ENCODE measurements at regions not wholly inside any gene's neighbourhood (a gene's known extent, or its start where the extent isn't known, plus 50 kb on each side); places are given as distances from the start of the nearest gene placed in this dataset.

GRCh38 chr4:81609844-81610243 is 138.1 kb upstream of the RASGEF1B start:
- ATAC-seq (no peak), DNase-seq (no peak)
- Mint-ChIP-seq H3K9me3 (ENCODE audit: low read depth) (no peaks in the 10 kb centered on the region), H3K27ac (no peak overlapping the region), H3K36me3 (ENCODE audit: low read depth) (no peaks in the 10 kb centered on the region), H3K4me3 (no peak overlapping the region), H3K27me3 (no peaks in the 10 kb centered on the region), H3K4me1 (peaks cover 6% of the 10 kb centered on the region)
- intact Hi-C loops (cut with DNase I, micrococcal nuclease) = no loop called here
- CTCF ChIA-PET = no interaction called here
- POLR2A ChIA-PET = no interaction called here

GRCh38 chr4:81607950-81608349 is 136.2 kb upstream of the RASGEF1B start:
- ChIA-PET CTCF (interaction anchor here (1.3 kb wide), 1 partner anchor 44 kb away, joined by 3 read pairs; no protein-coding TSS in a partner anchor), POLR2A (no interaction called here)
- Mint-ChIP-seq H3K27ac (no peak overlapping the region), H3K4me3 (no peak overlapping the region), H3K9me3 (ENCODE audit: low read depth) (no peaks in the 10 kb centered on the region), H3K36me3 (ENCODE audit: low read depth) (no peaks in the 10 kb centered on the region), H3K4me1 (peaks cover 6% of the 10 kb centered on the region), H3K27me3 (no peaks in the 10 kb centered on the region)
- no peak for DNase-seq
- ATAC-seq = peak; percentile 39
- intact Hi-C loops (cut with DNase I, micrococcal nuclease) = no loop called here

GRCh38 chr4:81606801-81607501 is 135.2 kb upstream of the RASGEF1B start:
- Mint-ChIP-seq H3K27me3 (no peaks in the 10 kb centered on the region), H3K4me1 (peaks cover 6% of the 10 kb centered on the region), H3K4me3 (no peak overlapping the region), H3K36me3 (ENCODE audit: low read depth) (no peaks in the 10 kb centered on the region), H3K9me3 (ENCODE audit: low read depth) (no peaks in the 10 kb centered on the region), H3K27ac (peak overlapping the region; percentile 14)
- ATAC-seq (no peak), DNase-seq (no peak)
- CTCF ChIA-PET = no interaction called here
- POLR2A ChIA-PET = no interaction called here
- intact Hi-C loops (cut with DNase I, micrococcal nuclease) = no loop called here

- H3K9me3 Mint-ChIP-seq (ENCODE audit: low read depth) = no peaks in the 10 kb centered on the region
- no peak overlapping the region for H3K27ac Mint-ChIP-seq
- POLR2A ChIA-PET = no interaction called here
- ATAC-seq = no peak
- DNase-seq = no peak
- peaks cover 6% of the 10 kb centered on the region for H3K4me1 Mint-ChIP-seq
- CTCF ChIA-PET = no interaction called here
- intact Hi-C loops (cut with DNase I, micrococcal nuclease) = no loop called here
- no peaks in the 10 kb centered on the region for H3K27me3 Mint-ChIP-seq
- H3K4me3 Mint-ChIP-seq = no peak overlapping the region
- H3K36me3 Mint-ChIP-seq (ENCODE audit: low read depth) = no peaks in the 10 kb centered on the region
These were observed 134.5 kb upstream of the RASGEF1B start for GRCh38 chr4:81606166-81606565.

GRCh38 chr4:81605271-81605670 is 133.6 kb upstream of the RASGEF1B start:
- DNase-seq = no peak
- H3K27me3 Mint-ChIP-seq = no peaks in the 10 kb centered on the region
- H3K27ac Mint-ChIP-seq = no peak overlapping the region
- no peak for ATAC-seq
- no peak overlapping the region for H3K4me3 Mint-ChIP-seq
- H3K36me3 Mint-ChIP-seq (ENCODE audit: low read depth) = no peaks in the 10 kb centered on the region
- intact Hi-C loops (cut with DNase I, micrococcal nuclease) = no loop called here
- ChIA-PET POLR2A (no interaction called here), CTCF (interaction anchor here (0.7 kb wide), 1 partner anchor 47 kb away, joined by 4 read pairs; no protein-coding TSS in a partner anchor)
- peaks cover 6% of the 10 kb centered on the region for H3K4me1 Mint-ChIP-seq
- no peaks in the 10 kb centered on the region for H3K9me3 Mint-ChIP-seq (ENCODE audit: low read depth)

GRCh38 chr4:81604683-81605218 is 133.0 kb upstream of the RASGEF1B start:
- Mint-ChIP-seq H3K4me1 (peaks cover 6% of the 10 kb centered on the region), H3K36me3 (ENCODE audit: low read depth) (no peaks in the 10 kb centered on the region), H3K4me3 (no peak overlapping the region), H3K9me3 (ENCODE audit: low read depth) (no peaks in the 10 kb centered on the region), H3K27me3 (peaks cover 2% of the 10 kb centered on the region), H3K27ac (no peak overlapping the region)
- DNase-seq (no peak), ATAC-seq (no peak)
- CTCF ChIA-PET = interaction anchor here (0.7 kb wide), 1 partner anchor 47 kb away, joined by 4 read pairs; no protein-coding TSS in a partner anchor
- POLR2A ChIA-PET = no interaction called here
- intact Hi-C loops (cut with DNase I, micrococcal nuclease) = no loop called here

- H3K36me3 Mint-ChIP-seq (ENCODE audit: low read depth) = no peaks in the 10 kb centered on the region
- H3K27ac Mint-ChIP-seq = no peak overlapping the region
- CTCF ChIA-PET = no interaction called here
- H3K4me1 Mint-ChIP-seq = peaks cover 6% of the 10 kb centered on the region
- peaks cover 2% of the 10 kb centered on the region for H3K27me3 Mint-ChIP-seq
- POLR2A ChIA-PET = no interaction called here
- ATAC-seq = no peak
- intact Hi-C loops (cut with DNase I, micrococcal nuclease) = no loop called here
- no peaks in the 10 kb centered on the region for H3K9me3 Mint-ChIP-seq (ENCODE audit: low read depth)
- DNase-seq = no peak
- no peak overlapping the region for H3K4me3 Mint-ChIP-seq
These were observed 131.1 kb upstream of the RASGEF1B start for GRCh38 chr4:81602854-81603253.

GRCh38 chr4:81601358-81601694 is 129.6 kb upstream of the RASGEF1B start:
- CTCF ChIA-PET = no interaction called here
- no peak for ATAC-seq
- H3K27me3 Mint-ChIP-seq = peaks cover 2% of the 10 kb centered on the region
- intact Hi-C loops (cut with DNase I, micrococcal nuclease) = no loop called here
- H3K27ac Mint-ChIP-seq = no peak overlapping the region
- DNase-seq = no peak
- H3K4me3 Mint-ChIP-seq = no peak overlapping the region
- no peaks in the 10 kb centered on the region for H3K4me1 Mint-ChIP-seq
- POLR2A ChIA-PET = no interaction called here
- no peaks in the 10 kb centered on the region for H3K9me3 Mint-ChIP-seq (ENCODE audit: low read depth)
- H3K36me3 Mint-ChIP-seq (ENCODE audit: low read depth) = no peaks in the 10 kb centered on the region

- H3K27me3 Mint-ChIP-seq = peaks cover 2% of the 10 kb centered on the region
- intact Hi-C loops (cut with DNase I, micrococcal nuclease) = no loop called here
- H3K4me1 Mint-ChIP-seq = peaks cover 4% of the 10 kb centered on the region
- DNase-seq = no peak
- H3K27ac Mint-ChIP-seq = no peak overlapping the region
- CTCF ChIA-PET = no interaction called here
- H3K9me3 Mint-ChIP-seq (ENCODE audit: low read depth) = no peaks in the 10 kb centered on the region
- H3K36me3 Mint-ChIP-seq (ENCODE audit: low read depth) = no peaks in the 10 kb centered on the region
- ATAC-seq = no peak
- H3K4me3 Mint-ChIP-seq = no peak overlapping the region
- POLR2A ChIA-PET = no interaction called here
These were observed 129.0 kb upstream of the RASGEF1B start for GRCh38 chr4:81600520-81601357.

- no peak overlapping the region for H3K4me3 Mint-ChIP-seq
- H3K27ac Mint-ChIP-seq = no peak overlapping the region
- peaks cover 2% of the 10 kb centered on the region for H3K27me3 Mint-ChIP-seq
- DNase-seq = no peak
- no peaks in the 10 kb centered on the region for H3K36me3 Mint-ChIP-seq (ENCODE audit: low read depth)
- H3K9me3 Mint-ChIP-seq (ENCODE audit: low read depth) = no peaks in the 10 kb centered on the region
- ATAC-seq = no peak
- intact Hi-C loops (cut with DNase I, micrococcal nuclease) = no loop called here
- ChIA-PET CTCF (no interaction called here), POLR2A (no interaction called here)
- peaks cover 5% of the 10 kb centered on the region for H3K4me1 Mint-ChIP-seq
These were observed 128.2 kb upstream of the RASGEF1B start for GRCh38 chr4:81599742-81600380.

- intact Hi-C loops (cut with DNase I, micrococcal nuclease) = no loop called here
- DNase-seq = no peak
- Mint-ChIP-seq H3K27ac (no peak overlapping the region), H3K27me3 (peaks cover 4% of the 10 kb centered on the region), H3K4me3 (no peak overlapping the region), H3K36me3 (ENCODE audit: low read depth) (no peaks in the 10 kb centered on the region), H3K9me3 (ENCODE audit: low read depth) (no peaks in the 10 kb centered on the region), H3K4me1 (peaks cover 7% of the 10 kb centered on the region)
- ATAC-seq = peak; percentile 30
- ChIA-PET POLR2A (no interaction called here), CTCF (interaction anchor here (0.6 to 1.6 kb wide), 2 partner anchors 124 to 129 kb away, joined by 3 to 7 read pairs; partner anchors contain the start of gene RASGEF1B)
These were observed 124.3 kb upstream of the RASGEF1B start for GRCh38 chr4:81595798-81596610.

Measured in activated CD4-positive, alpha-beta T cell treated with anti-CD3 and anti-CD28 coated beads for 36 hours (primary cell).